ENCODE measurements at regions not wholly inside any gene's neighbourhood (a gene's known extent, or its start where the extent isn't known, plus 50 kb on each side); places are given as distances from the start of the nearest gene placed in this dataset.

DNA sequence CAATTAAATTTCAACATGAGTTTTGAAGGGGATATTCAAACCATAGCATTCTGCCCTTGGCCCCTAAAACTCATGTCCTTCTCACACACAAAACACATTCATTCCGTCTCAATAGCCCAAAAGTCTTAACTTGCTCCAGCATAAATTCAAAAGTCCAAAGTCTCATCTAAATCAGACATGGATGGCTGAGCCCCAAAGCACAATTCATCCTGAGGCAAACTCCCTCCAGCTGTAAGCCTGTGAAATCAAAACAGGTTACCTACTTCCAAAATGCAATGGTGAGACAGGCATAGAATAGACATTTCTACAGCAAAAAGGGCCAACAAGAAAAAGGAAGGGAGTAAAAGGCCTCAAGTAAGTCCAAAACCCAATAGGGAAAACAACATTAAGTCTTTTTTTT, 245.8 kb downstream of the TTC32 start:
- no peak overlapping the region for H2AFZ ChIP-seq (ENCODE audit: low read depth)
- H3K4me2 ChIP-seq = no peak overlapping the region
- H3K27me3 ChIP-seq (ENCODE audit: insufficient read depth, low read depth) = no peaks in the 10 kb centered on the region
- no peak for TF ChIP-seq CTCF (conservative IDR thresholded peaks at IDR 0.05; ENCODE audit: low read depth, low read length)
- H3K27ac ChIP-seq = no peak overlapping the region
- H3K4me1 ChIP-seq (ENCODE audit: low read depth, poor library complexity, severe bottlenecking) = no peaks in the 10 kb centered on the region
- H3K79me2 ChIP-seq (ENCODE audit: insufficient read depth, low read depth) = no peaks in the 10 kb centered on the region
- no peaks in the 10 kb centered on the region for H4K20me1 ChIP-seq (ENCODE audit: insufficient read depth)
- H3K36me3 ChIP-seq (ENCODE audit: insufficient read depth) = no peaks in the 10 kb centered on the region
- no peak overlapping the region for H3K4me3 ChIP-seq (IDR thresholded peaks at IDR 0.05; ENCODE audit: insufficient read depth, low read depth, low read length)
- H3K9ac ChIP-seq = no peak overlapping the region

DNA sequence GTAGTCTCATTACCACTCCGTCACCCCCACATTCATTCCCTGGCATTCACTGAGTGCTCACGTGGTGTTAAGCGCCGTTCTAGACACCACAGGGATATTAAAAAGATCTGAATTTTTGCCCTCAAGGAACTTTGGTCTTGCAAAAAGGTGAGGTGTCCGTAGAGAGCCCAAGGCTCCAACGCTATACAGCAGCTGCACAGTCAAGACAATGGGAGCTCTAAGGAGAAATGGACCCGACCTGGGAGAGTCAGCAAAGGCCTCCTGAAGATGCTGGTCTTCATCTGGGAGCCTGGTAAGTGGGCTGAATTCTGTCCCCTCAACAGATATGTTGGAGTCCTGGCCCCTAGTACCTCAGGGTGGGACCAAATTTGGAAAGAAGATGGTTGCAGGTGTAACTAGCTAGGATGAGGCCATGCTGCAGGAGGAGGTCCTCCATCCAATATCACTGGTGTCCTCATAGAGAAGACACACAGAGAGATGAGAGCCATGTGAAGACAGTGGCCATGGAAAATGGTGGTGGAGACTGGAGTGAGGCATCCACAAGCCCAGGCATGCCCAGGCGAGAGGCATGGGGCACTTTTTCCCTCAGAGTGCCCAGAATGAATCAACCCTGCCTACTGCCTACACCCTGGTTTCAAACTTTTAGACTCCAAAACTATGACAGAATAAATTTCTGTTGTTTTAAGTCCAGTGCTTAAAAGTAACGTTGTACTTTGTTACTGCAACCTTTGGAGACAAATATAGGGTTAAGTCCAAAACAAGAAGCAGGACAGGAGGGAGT, 247.3 kb downstream of the TTC32 start:
- Histone ChIP-seq H3K27ac (no peak overlapping the region), H3K9ac (no peak overlapping the region), H4K20me1 (ENCODE audit: insufficient read depth) (no peaks in the 10 kb centered on the region), H3K4me2 (no peak overlapping the region), H2AFZ (ENCODE audit: low read depth) (no peak overlapping the region), H3K4me1 (ENCODE audit: low read depth, poor library complexity, severe bottlenecking) (no peaks in the 10 kb centered on the region), H3K4me3 (IDR thresholded peaks at IDR 0.05; ENCODE audit: insufficient read depth, low read depth, low read length) (no peak overlapping the region), H3K79me2 (ENCODE audit: insufficient read depth, low read depth) (no peaks in the 10 kb centered on the region), H3K36me3 (ENCODE audit: insufficient read depth) (no peaks in the 10 kb centered on the region), H3K27me3 (ENCODE audit: insufficient read depth, low read depth) (no peaks in the 10 kb centered on the region)
- no peak for TF ChIP-seq CTCF (conservative IDR thresholded peaks at IDR 0.05; ENCODE audit: low read depth, low read length)

DNA sequence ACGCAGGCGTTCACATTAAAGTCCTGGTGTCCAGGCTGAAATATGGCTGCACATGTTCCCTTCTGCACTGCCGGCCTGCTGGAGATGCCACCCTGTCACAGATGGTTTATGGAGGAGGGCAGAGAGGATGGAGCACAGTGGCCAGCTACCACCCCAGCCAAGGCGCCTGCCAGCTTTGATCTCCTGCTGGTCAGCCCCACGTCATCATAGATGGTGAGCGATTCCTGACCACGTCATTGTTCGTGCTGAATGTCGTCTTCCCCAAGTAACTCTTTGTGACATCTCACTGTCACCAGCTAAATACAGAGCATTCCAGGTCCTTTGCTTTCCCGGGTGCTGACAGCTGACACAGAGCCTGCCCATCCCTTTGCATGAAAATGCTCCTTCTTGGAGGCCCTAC, 248.3 kb downstream of the TTC32 start:
- Histone ChIP-seq H3K4me3 (IDR thresholded peaks at IDR 0.05; ENCODE audit: insufficient read depth, low read depth, low read length) (no peak overlapping the region), H3K79me2 (ENCODE audit: insufficient read depth, low read depth) (no peaks in the 10 kb centered on the region), H3K4me1 (ENCODE audit: low read depth, poor library complexity, severe bottlenecking) (no peaks in the 10 kb centered on the region), H3K27ac (no peak overlapping the region), H3K4me2 (no peak overlapping the region), H3K36me3 (ENCODE audit: insufficient read depth) (no peaks in the 10 kb centered on the region), H2AFZ (ENCODE audit: low read depth) (no peak overlapping the region), H3K9ac (no peak overlapping the region), H3K27me3 (ENCODE audit: insufficient read depth, low read depth) (no peaks in the 10 kb centered on the region), H4K20me1 (ENCODE audit: insufficient read depth) (no peaks in the 10 kb centered on the region)
- TF ChIP-seq CTCF (conservative IDR thresholded peaks at IDR 0.05; ENCODE audit: low read depth, low read length) = no peak

- Histone ChIP-seq H3K36me3 (ENCODE audit: insufficient read depth) (no peaks in the 10 kb centered on the region), H3K4me2 (no peak overlapping the region), H3K79me2 (ENCODE audit: insufficient read depth, low read depth) (no peaks in the 10 kb centered on the region), H3K9ac (no peak overlapping the region), H3K27ac (no peak overlapping the region), H3K4me1 (ENCODE audit: low read depth, poor library complexity, severe bottlenecking) (no peaks in the 10 kb centered on the region), H3K27me3 (ENCODE audit: insufficient read depth, low read depth) (no peaks in the 10 kb centered on the region), H3K4me3 (IDR thresholded peaks at IDR 0.05; ENCODE audit: insufficient read depth, low read depth, low read length) (no peak overlapping the region), H2AFZ (ENCODE audit: low read depth) (no peak overlapping the region), H4K20me1 (ENCODE audit: insufficient read depth) (no peaks in the 10 kb centered on the region)
- TF ChIP-seq CTCF (conservative IDR thresholded peaks at IDR 0.05; ENCODE audit: low read depth, low read length) = no peak
These were observed 249.0 kb downstream of the TTC32 start for GRCh38 chr2:19652811-19653210.

Measured in KMS-11 (cell line).